Endothelial cell of umbilical vein (primary cell): ENCODE measurements at regions not wholly inside any gene's neighbourhood (a gene's known extent, or its start where the extent isn't known, plus 50 kb on each side); places are given as distances from the start of the nearest gene placed in this dataset.

Experiments used
- CTCF ChIP-seq, 2 donors: IDR thresholded peaks; 1 replicate in 1 of 2; 2 replicates in 1 of 2; pipeline ENCODE4 v1.5.1; 2011; ENCODE audit warnings: low read length in 2 of 2, mild to moderate bottlenecking in 2 of 2, moderate library complexity in 2 of 2, control low read depth in 1 of 2, inconsistent platforms in 1 of 2, low read depth in 1 of 2; ENCODE audit not compliant: insufficient read depth in 1 of 2; ENCODE audit errors: extremely low read depth in 1 of 2
- MAX ChIP-seq: IDR thresholded peaks from 2 replicates; pipeline ENCODE4 v1.6.1; 2011; ENCODE audit not compliant: insufficient read depth, insufficient read length
- POLR2A ChIP-seq: IDR thresholded peaks from 2 replicates; pipeline ENCODE4 v1.6.1; 2012; ENCODE audit warnings: low read depth, mild to moderate bottlenecking, control low read depth, low read length

GRCh38 chr10:90162271-90162853, 461.0 kb downstream of the KIF20B start:
- no peak for TF ChIP-seq POLR2A
- no peak for TF ChIP-seq CTCF (IDR thresholded peaks at IDR 0.05; ENCODE audit: extremely low read depth in 1 of 2, insufficient read depth in 1 of 2, low read depth in 1 of 2, low read length in 2 of 2)
- TF ChIP-seq MAX, result no peak
